ENCODE measurements at regions not wholly inside any gene's neighbourhood (a gene's known extent, or its start where the extent isn't known, plus 50 kb on each side); places are given as distances from the start of the nearest gene placed in this dataset.

- TF ChIP-seq CTCF (IDR thresholded peaks at IDR 0.05), result peak; percentile 34
- H3K9me3 ChIP-seq (ENCODE audit: control insufficient read depth, low read length), result no peaks in the 10 kb centered on the region
- no peak overlapping the region for H3K4me3 ChIP-seq (ENCODE audit: low read depth, low read length)
- H3K4me2 ChIP-seq (ENCODE audit: low read length), result no peak overlapping the region
- H3K4me1 ChIP-seq, result no peaks in the 10 kb centered on the region
- H3K36me3 ChIP-seq (ENCODE audit: control insufficient read depth, insufficient read depth, low read length), result no peaks in the 10 kb centered on the region
- H2AFZ ChIP-seq, result no peak overlapping the region
- no peaks in the 10 kb centered on the region for H3K27me3 ChIP-seq (ENCODE audit: control insufficient read depth, insufficient read depth, low read length)
- H3K79me2 ChIP-seq, result no peaks in the 10 kb centered on the region
- H3K27ac ChIP-seq, result no peak overlapping the region
- H3K9ac ChIP-seq, result no peak overlapping the region
Measured at GRCh38 chr4:74531963-74532794, 87.2 kb downstream of the AREG start.

- H3K9me3 ChIP-seq (ENCODE audit: control insufficient read depth, low read length), result no peaks in the 10 kb centered on the region
- H3K9ac ChIP-seq, result no peak overlapping the region
- H3K27me3 ChIP-seq (ENCODE audit: control insufficient read depth, insufficient read depth, low read length), result no peaks in the 10 kb centered on the region
- no peaks in the 10 kb centered on the region for H3K36me3 ChIP-seq (ENCODE audit: control insufficient read depth, insufficient read depth, low read length)
- no peak overlapping the region for H3K27ac ChIP-seq
- H3K4me1 ChIP-seq, result no peaks in the 10 kb centered on the region
- H3K4me2 ChIP-seq (ENCODE audit: low read length), result no peak overlapping the region
- no peak overlapping the region for H3K4me3 ChIP-seq (ENCODE audit: low read depth, low read length)
- TF ChIP-seq CTCF (IDR thresholded peaks at IDR 0.05), result no peak
- no peaks in the 10 kb centered on the region for H3K79me2 ChIP-seq
- no peak overlapping the region for H2AFZ ChIP-seq
Measured at GRCh38 chr4:74534121-74534520, 89.2 kb downstream of the AREG start.

DNA sequence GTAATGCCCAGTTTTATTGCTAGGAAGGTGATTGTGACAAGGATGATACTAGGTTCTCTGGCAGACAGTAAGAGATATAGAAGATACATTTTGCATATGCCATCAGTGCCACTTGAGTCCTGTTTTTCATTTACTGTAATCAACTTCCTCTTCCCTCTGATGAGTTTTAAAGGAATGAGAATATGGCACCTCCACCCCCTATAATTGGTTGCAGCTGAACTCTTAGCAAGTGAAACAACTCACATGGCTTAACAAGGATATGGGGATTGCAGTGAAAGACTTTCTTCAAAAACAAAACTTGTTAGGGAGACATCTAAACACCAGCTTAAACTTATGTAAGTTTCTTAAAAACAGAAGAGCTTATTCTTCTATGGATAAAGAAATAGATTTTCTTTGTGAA, 90.0 kb downstream of the AREG start:
- no peaks in the 10 kb centered on the region for H3K4me1 ChIP-seq
- H3K27me3 ChIP-seq (ENCODE audit: control insufficient read depth, insufficient read depth, low read length), result no peaks in the 10 kb centered on the region
- H2AFZ ChIP-seq, result no peak overlapping the region
- no peak overlapping the region for H3K4me3 ChIP-seq (ENCODE audit: low read depth, low read length)
- TF ChIP-seq CTCF (IDR thresholded peaks at IDR 0.05), result no peak
- H3K9ac ChIP-seq, result no peak overlapping the region
- no peak overlapping the region for H3K4me2 ChIP-seq (ENCODE audit: low read length)
- H3K9me3 ChIP-seq (ENCODE audit: control insufficient read depth, low read length), result no peaks in the 10 kb centered on the region
- no peak overlapping the region for H3K27ac ChIP-seq
- no peaks in the 10 kb centered on the region for H3K79me2 ChIP-seq
- H3K36me3 ChIP-seq (ENCODE audit: control insufficient read depth, insufficient read depth, low read length), result no peaks in the 10 kb centered on the region

DNA sequence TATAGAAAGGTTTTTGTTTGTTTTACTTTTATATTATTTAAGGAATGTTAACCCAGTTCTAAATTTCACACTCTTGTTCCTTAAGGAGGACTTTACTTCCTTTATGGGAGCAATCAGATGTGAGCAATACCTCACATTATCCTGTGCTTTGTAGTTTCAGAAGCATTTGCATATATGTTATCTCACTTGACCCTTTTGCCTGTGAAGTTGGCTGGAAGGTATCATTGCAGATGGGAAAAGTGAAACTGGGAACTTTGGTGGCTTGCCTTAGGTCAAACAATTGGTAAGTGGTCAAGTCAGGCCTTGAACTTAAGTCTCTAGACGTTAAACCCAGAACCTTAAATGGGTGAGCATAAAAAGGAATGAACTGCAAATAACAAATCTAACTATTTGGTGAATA, 90.6 kb downstream of the AREG start:
- H3K4me1 ChIP-seq, result no peaks in the 10 kb centered on the region
- no peaks in the 10 kb centered on the region for H3K9me3 ChIP-seq (ENCODE audit: control insufficient read depth, low read length)
- H3K79me2 ChIP-seq, result no peaks in the 10 kb centered on the region
- no peak overlapping the region for H3K4me2 ChIP-seq (ENCODE audit: low read length)
- no peak overlapping the region for H2AFZ ChIP-seq
- no peak overlapping the region for H3K4me3 ChIP-seq (ENCODE audit: low read depth, low read length)
- H3K27ac ChIP-seq, result no peak overlapping the region
- H3K36me3 ChIP-seq (ENCODE audit: control insufficient read depth, insufficient read depth, low read length), result no peaks in the 10 kb centered on the region
- no peak overlapping the region for H3K9ac ChIP-seq
- TF ChIP-seq CTCF (IDR thresholded peaks at IDR 0.05), result no peak
- H3K27me3 ChIP-seq (ENCODE audit: control insufficient read depth, insufficient read depth, low read length), result no peaks in the 10 kb centered on the region

DNA sequence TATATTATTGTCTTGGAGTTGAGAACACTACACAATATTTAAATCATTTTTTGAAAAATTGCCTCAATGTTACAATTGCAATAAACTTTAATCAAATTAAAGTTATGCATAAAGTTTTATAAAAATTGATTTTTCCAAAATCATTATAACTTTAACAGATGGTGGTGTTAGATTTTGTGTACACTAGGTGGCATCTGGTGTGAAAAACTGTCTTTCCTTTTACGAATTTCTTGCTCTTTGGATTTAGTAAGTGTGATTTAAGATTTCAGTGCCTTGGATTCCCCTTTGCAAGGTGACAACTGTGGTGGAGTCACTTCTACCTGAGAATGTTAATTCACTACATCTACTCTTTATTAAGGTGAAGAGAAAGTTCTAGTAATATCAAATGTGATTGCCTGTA, 91.6 kb downstream of the AREG start:
- no peaks in the 10 kb centered on the region for H3K4me1 ChIP-seq
- H3K9ac ChIP-seq, result no peak overlapping the region
- no peak overlapping the region for H2AFZ ChIP-seq
- no peak overlapping the region for H3K27ac ChIP-seq
- no peaks in the 10 kb centered on the region for H3K27me3 ChIP-seq (ENCODE audit: control insufficient read depth, insufficient read depth, low read length)
- H3K4me2 ChIP-seq (ENCODE audit: low read length), result no peak overlapping the region
- no peaks in the 10 kb centered on the region for H3K79me2 ChIP-seq
- TF ChIP-seq CTCF (IDR thresholded peaks at IDR 0.05), result no peak
- H3K36me3 ChIP-seq (ENCODE audit: control insufficient read depth, insufficient read depth, low read length), result no peaks in the 10 kb centered on the region
- H3K4me3 ChIP-seq (ENCODE audit: low read depth, low read length), result no peak overlapping the region
- H3K9me3 ChIP-seq (ENCODE audit: control insufficient read depth, low read length), result no peaks in the 10 kb centered on the region
